NCI-H2029 treated with DMSO at 0.1 percent for 48 hours (cell line): ENCODE measurements at regions not wholly inside any gene's neighbourhood (a gene's known extent, or its start where the extent isn't known, plus 50 kb on each side); places are given as distances from the start of the nearest gene placed in this dataset.

ENCODE experiments used
- DNase-seq: peaks from one replicate; lab custom pipeline; 2025; lab: John Stamatoyannopoulos, UW

DNA sequence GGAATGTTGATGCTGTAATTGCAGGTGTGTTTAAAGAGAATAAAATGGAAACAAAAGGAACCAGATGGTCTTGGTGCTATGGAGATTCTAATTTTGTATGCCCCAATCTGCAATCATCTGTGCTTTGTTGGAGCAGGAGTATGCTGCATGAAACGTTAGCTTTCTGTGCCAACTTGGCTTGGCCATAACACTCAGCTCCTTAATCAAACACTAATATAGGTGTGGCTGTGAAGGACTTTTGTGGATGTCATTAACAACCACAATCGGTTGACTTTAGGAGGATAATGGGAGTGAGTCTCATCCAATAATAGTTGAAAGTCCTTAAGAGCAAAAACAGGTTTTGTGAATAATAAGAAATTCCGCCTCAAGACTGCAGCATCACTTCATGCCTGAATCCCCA lies 399.2 kb downstream of the NLGN4X start:
- DNase-seq: no peak

DNA sequence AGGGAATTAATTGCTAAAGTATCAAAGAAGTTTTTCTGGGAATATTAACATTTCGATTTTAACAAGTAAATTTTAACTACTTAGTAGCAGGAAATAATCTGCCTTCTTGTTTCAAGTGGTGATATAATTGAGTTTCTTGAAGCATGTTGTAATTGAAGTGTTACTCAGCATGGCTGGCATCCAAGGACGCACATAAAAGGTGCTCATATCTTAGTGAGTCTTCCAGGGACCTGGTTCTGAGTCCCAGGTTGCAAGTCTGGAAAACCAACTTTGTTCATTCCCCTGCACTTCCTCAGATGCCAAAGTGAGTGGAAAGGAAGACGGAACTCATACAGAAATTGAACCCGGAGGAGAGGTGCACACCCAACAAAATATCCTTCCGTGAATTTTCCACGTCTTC lies 399.6 kb downstream of the NLGN4X start:
- DNase-seq: no peak

DNA sequence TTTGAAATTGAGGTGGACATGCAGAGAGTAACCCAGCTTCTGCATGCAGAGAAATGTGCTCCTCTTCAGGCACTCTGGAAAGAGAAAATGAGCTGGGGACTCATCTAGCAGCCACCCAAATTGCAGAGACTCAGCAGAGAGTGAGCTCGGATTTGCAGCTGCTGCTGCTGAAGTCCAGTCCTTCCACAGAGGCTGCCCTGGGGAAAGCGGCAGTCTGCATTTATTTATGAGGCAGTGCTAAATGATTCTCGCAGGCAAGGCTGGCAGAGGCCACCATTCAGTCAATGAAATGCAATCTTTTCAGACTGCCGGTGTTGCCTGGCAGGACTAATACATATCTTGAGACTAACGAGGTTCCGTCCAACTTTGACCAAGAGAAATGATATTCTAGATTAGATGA lies 404.8 kb downstream of the NLGN4X start:
- no peak for DNase-seq

- no peak for DNase-seq
Observed at GRCh38 chrX:5810636-5811035, 418.0 kb downstream of the NLGN4X start.

- DNase-seq: no peak
Observed at GRCh38 chrX:5807181-5807580, 421.5 kb downstream of the NLGN4X start.

- DNase-seq: no peak
Observed at GRCh38 chrX:5802391-5802790, 426.3 kb downstream of the NLGN4X start.

- DNase-seq: no peak
Observed at GRCh38 chrX:5791721-5792120, 436.9 kb downstream of the NLGN4X start.

DNA sequence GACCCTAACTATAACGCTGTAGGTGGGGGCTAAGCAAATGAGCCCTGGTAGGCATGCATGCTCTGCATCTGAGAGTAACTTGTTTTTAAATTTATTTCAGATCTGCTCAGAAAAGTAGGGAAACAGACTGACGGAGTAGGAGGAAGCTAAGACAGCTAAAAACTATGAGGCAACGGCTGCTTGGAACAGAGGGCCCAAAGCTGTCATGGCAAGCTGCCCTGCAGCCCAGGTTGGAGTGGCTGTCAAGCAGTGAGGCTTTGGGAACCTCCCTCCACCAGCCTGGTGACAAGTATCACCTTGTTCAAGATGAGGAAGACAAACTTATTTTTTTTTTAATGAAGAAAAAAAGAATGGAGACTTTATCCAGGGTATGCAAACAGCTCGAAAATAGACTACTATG lies 439.8 kb downstream of the NLGN4X start:
- no peak for DNase-seq

DNA sequence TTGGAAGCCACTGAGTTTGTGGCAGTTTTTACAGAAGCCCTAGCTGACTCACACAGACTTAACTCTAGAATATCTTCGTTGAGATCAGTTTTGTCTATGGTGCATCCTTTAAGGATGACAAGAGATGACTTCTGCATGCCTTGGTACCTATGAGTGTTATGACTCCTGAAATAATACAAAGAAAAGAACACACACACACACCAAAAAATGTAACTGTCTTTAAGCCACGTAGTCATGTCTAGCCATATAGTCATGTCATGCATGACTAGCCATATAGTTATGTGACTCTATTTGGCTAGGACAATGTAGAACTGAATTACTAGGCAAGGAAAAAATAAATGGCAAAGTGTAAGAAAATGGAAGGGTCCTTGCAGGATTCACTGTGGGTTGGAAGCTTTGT lies 447.8 kb downstream of the NLGN4X start:
- DNase-seq: no peak

DNA sequence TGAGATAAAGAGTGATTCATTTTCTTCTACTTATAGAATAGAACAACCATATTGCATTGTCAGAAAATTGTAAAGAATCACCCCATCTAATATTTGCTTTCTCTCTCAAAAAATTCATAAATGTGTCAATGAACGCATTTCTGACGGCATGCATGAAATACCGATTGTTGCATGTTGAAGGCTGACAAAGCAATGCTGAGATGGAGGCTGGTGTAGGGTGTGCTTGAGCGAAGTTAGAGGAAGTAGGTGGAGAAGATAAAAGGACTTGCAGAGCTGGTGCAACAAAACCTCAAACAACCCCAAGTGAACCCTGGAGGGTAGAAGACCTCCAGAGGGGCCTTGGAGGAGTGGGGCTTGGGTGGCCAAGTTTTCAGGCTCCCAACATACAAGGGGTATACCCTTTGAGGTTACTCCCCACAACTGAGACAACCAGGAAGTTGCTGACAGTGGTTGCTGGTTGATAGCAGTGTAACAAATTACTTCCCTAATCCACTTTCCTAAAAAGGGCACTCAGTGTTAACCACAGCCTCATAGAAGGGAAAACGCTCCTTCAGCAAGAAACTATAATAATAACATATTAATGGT lies 452.7 kb downstream of the NLGN4X start:
- DNase-seq: no peak

GRCh38 chrX:5774446-5774845 lies 454.2 kb downstream of the NLGN4X start:
- DNase-seq: no peak

DNA sequence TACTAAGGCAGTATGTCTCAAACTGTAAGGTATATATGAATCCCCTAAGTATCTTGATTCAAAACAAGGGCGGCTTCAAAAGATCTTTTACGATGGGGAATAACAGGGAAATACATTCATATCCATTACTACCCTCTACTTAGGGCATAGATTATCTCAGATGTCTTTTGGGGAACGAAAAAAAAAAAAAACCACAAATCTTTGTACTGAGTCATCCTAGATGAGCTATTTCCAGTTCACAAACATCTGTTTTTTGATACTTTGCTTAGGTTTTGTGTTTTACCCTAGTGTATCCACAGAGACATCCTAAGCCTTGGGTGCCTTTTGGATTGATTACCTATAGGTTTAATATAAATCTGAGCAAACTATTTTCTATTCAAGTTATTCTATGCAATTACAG lies 457.2 kb downstream of the NLGN4X start:
- DNase-seq: no peak

DNA sequence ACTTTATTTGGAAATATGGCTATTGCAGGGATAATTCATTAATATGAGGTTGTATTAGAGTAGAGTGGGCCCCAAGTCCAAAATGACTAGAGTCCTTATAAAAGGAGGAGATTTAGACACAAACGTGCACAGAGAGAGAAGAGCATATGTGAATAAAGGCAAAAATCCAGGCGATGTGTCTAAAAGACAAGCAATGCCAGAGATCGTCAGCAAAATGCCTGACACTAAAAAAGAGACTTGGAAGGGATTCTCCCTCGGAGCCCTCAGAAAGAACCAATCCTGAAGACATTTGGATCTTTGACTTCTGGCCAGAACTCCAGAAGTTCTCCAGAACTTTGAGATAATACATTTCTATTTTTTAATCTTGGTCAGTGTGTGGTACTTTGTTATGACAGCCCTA lies 472.1 kb downstream of the NLGN4X start:
- DNase-seq: no peak

GRCh38 chrX:5753291-5753690 lies 475.4 kb downstream of the NLGN4X start:
- DNase-seq: no peak

DNA sequence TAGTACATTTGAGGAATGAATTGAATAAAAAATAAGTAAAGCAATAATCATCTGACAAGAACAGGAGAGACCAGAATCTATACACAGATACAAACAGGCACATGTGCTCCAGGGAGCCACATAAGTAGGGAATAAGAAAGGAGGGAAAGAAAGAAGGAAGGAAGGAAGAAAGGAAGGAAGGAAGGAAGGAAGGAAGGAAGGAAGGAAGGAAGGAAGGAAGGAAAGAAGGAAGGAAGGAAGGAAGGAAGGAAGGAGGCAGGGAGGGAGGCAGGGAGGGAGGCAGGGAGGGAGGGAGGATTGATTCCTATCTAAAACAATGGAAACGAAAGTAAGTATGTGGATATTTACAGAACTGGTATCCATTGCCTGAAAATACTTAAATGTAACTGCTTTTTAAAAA lies 475.8 kb downstream of the NLGN4X start:
- no peak for DNase-seq

DNA sequence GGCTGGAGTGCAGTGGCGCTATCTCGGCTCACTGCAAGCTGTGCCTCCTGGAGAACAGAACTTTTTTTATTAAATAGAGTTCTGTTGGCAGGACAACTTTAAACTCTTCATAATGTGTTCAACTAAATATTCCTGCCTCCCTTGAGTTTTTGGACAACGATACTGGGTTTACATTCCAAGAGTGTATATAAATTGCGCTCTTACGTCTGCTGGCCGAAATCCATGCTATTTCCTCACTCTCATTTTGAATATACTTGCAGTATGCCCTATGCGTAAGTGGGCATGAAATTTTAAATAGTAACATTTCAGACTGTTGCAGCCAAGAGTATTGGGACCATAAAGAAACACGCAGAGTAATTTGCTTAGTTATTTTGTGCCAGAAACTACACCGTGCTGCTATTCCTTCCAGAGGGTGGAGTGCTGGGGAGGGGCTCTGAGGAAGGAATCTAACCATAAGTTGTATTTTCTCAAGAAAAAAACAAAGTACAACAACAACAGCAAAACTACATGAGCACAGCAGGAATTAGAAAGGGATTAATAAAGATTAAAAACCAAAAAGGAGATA lies 480.0 kb downstream of the NLGN4X start:
- DNase-seq: no peak

GRCh38 chrX:5746231-5746630 lies 482.4 kb downstream of the NLGN4X start:
- no peak for DNase-seq

- no peak for DNase-seq
Observed at GRCh38 chrX:5733501-5733900, 495.2 kb downstream of the NLGN4X start.

GRCh38 chrX:5730556-5730955 lies 498.1 kb downstream of the NLGN4X start:
- DNase-seq: no peak

- DNase-seq: no peak
Observed at GRCh38 chrX:5726224-5726623, 502.4 kb downstream of the NLGN4X start.

DNA sequence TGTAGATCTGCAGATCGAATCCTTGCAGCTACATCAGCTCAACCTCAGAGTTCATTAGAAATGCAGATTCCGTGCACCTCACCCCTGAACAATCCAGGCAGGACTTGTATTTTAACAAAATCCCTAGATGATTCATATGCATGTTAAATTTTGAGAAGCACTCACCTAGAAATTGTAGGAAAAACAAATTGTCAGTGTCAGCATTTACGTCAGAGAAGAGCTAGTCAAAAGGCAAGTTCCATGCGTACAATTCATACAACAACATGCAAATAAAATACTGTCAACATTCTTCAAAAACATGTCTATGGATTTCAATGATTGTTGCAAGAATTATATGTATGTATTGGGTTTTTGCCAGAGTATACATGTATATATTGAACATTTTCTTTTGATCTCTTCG lies 504.5 kb downstream of the NLGN4X start:
- no peak for DNase-seq

DNA sequence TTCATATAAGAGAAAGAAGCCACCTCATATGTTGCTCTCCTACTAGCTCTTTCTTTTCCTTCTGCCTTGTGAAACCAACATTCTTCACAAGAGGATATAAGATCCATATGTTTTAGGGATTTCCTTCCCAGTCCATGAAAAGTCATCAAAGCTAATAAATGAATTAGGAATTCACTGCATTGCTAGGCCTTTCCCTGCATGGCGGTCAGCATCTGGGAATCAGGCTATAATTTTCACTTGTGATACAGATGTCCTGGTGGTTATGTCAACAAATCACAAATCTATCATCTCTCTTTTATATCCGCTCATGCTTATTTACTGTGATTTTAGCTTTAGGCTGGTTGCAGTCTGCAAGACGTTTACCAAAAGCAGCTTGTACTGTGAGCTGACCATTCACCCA lies 510.0 kb downstream of the NLGN4X start:
- no peak for DNase-seq

- no peak for DNase-seq
Observed at GRCh38 chrX:5716666-5717065, 512.0 kb downstream of the NLGN4X start.

GRCh38 chrX:5708251-5708650 lies 520.4 kb downstream of the NLGN4X start:
- DNase-seq: no peak

GRCh38 chrX:5702890-5703289 lies 525.8 kb downstream of the NLGN4X start:
- DNase-seq: no peak
